ENCODE measurements at regions not wholly inside any gene's neighbourhood (a gene's known extent, or its start where the extent isn't known, plus 50 kb on each side); places are given as distances from the start of the nearest gene placed in this dataset.

GRCh38 chr17:6330936-6331335 lies 104.0 kb downstream of the AIPL1 start:
- TF ChIP-seq CTCF (conservative IDR thresholded peaks at IDR 0.05) (no peak), EZH2 (IDR thresholded peaks at IDR 0.05; ENCODE audit: low read depth) (no peak)
